DND-41 (cell line): ENCODE measurements at regions not wholly inside any gene's neighbourhood (a gene's known extent, or its start where the extent isn't known, plus 50 kb on each side); places are given as distances from the start of the nearest gene placed in this dataset.

Source experiments
- ATAC-seq: fragments of 200-7000 bp; cut with Tn5 transposase; 3 replicates; pipeline ENCODE4 v1.9.1; 2021; ENCODE audit warnings: low read depth; ENCODE audit not compliant: insufficient read depth
- DNase-seq: peaks from one replicate; pipeline ENCODE4 v3.0.0-alpha.2; 2020
- H2AFZ ChIP-seq: 2 replicates; pipeline ENCODE4 v1.6.0; 2012; ENCODE audit warnings: low read depth, low read length
- H3K27ac ChIP-seq: 2 replicates; pipeline ENCODE4 v1.5.1; 2012; ENCODE audit warnings: low read length, inconsistent platforms
- H3K27me3 ChIP-seq: fragments of 200-600 bp; sonication (generic); 2 replicates; pipeline ENCODE4 v1.6.0; 2012; ENCODE audit warnings: low read length, mild to moderate bottlenecking, inconsistent platforms; ENCODE audit not compliant: insufficient read depth, poor library complexity
- H3K36me3 ChIP-seq: 2 replicates; pipeline ENCODE4 v1.5.1; 2012; ENCODE audit warnings: low read length, inconsistent platforms; ENCODE audit not compliant: insufficient read depth
- H3K4me1 ChIP-seq: 2 replicates; pipeline ENCODE4 v1.5.1; 2012; ENCODE audit warnings: mild to moderate bottlenecking, low read length; ENCODE audit not compliant: insufficient read depth
- H3K4me2 ChIP-seq: 2 replicates; pipeline ENCODE4 v1.6.0; 2012; ENCODE audit warnings: mild to moderate bottlenecking, moderate library complexity, low read length, inconsistent platforms; ENCODE audit not compliant: insufficient read depth
- H3K4me3 ChIP-seq, 2 experiments: fragments of 200-600 bp in 1 of 2; shearing (Covaris generic) in 1 of 2; 2 replicates each; pipeline ENCODE4 v1.5.1; 2012 to 2016; ENCODE audit warnings: inconsistent platforms in 2 of 2, low read length in 2 of 2, mild to moderate bottlenecking in 2 of 2, low read depth in 1 of 2, moderate library complexity in 1 of 2
- H3K79me2 ChIP-seq: 2 replicates; pipeline ENCODE4 v1.6.0; 2012; ENCODE audit warnings: low read length, inconsistent platforms; ENCODE audit not compliant: insufficient read depth
- H3K9ac ChIP-seq: 2 replicates; pipeline ENCODE4 v1.6.0; 2012; ENCODE audit warnings: low read depth, mild to moderate bottlenecking, inconsistent platforms, low read length, moderate library complexity
- H3K9me3 ChIP-seq: 2 replicates; pipeline ENCODE4 v1.5.1; 2012; ENCODE audit warnings: low read length, moderate library complexity, mild to moderate bottlenecking, inconsistent platforms; ENCODE audit not compliant: insufficient read depth, severe bottlenecking
- H4K20me1 ChIP-seq: 2 replicates; pipeline ENCODE4 v1.6.0; 2012; ENCODE audit warnings: low read length; ENCODE audit not compliant: insufficient read depth
- EZH2 ChIP-seq: IDR thresholded peaks from 3 replicates; pipeline ENCODE4 v1.6.1; 2012; ENCODE audit warnings: borderline replicate concordance, low read depth, mild to moderate bottlenecking, moderate library complexity, low read length, inconsistent platforms; ENCODE audit not compliant: severe bottlenecking
- TF ChIP-seq, protein P1 (sequence below): IDR thresholded peaks from 2 replicates; pipeline ENCODE4 v1.5.1; 2012; ENCODE audit warnings: borderline replicate concordance, low read length, moderate library complexity, mild to moderate bottlenecking; ENCODE audit not compliant: poor library complexity, severe bottlenecking; ENCODE audit errors: extremely low read depth

DNA sequence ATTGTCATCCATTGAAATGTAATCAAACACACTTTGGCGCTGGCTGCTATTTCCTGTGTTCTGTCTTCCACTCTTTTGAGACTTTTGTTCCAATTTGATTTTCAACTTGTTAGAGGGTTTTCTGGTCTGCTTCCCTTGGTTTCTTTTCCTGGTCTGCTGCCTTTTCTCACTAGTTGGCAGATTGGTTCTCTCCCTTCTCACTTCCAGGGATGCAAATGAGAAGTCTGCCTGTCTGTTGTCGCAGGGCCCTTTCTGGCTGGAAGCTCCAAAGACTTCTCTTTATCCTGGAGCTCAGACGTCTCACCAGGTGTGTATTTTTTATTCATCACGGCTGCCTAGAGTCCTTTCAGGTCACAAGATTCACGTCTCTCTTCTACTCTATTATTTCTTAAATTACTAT, 84.0 kb downstream of the RPS6KA4 start:
- no peak for DNase-seq
- H2AFZ ChIP-seq: no peak overlapping the region
- H3K9me3 ChIP-seq: no peaks in the 10 kb centered on the region
- H3K4me1 ChIP-seq: no peaks in the 10 kb centered on the region
- no peak for ATAC-seq
- no peak overlapping the region for H3K4me2 ChIP-seq
- no peak overlapping the region for H3K4me3 ChIP-seq
- H3K36me3 ChIP-seq: no peaks in the 10 kb centered on the region
- H4K20me1 ChIP-seq: no peaks in the 10 kb centered on the region
- no peaks in the 10 kb centered on the region for H3K79me2 ChIP-seq
- H3K27me3 ChIP-seq: no peaks in the 10 kb centered on the region
- TF ChIP-seq, protein P1, sequence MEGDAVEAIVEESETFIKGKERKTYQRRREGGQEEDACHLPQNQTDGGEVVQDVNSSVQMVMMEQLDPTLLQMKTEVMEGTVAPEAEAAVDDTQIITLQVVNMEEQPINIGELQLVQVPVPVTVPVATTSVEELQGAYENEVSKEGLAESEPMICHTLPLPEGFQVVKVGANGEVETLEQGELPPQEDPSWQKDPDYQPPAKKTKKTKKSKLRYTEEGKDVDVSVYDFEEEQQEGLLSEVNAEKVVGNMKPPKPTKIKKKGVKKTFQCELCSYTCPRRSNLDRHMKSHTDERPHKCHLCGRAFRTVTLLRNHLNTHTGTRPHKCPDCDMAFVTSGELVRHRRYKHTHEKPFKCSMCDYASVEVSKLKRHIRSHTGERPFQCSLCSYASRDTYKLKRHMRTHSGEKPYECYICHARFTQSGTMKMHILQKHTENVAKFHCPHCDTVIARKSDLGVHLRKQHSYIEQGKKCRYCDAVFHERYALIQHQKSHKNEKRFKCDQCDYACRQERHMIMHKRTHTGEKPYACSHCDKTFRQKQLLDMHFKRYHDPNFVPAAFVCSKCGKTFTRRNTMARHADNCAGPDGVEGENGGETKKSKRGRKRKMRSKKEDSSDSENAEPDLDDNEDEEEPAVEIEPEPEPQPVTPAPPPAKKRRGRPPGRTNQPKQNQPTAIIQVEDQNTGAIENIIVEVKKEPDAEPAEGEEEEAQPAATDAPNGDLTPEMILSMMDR: no peak
- TF ChIP-seq EZH2: no peak
- no peak overlapping the region for H3K27ac ChIP-seq
- H3K9ac ChIP-seq: no peak overlapping the region

DNA sequence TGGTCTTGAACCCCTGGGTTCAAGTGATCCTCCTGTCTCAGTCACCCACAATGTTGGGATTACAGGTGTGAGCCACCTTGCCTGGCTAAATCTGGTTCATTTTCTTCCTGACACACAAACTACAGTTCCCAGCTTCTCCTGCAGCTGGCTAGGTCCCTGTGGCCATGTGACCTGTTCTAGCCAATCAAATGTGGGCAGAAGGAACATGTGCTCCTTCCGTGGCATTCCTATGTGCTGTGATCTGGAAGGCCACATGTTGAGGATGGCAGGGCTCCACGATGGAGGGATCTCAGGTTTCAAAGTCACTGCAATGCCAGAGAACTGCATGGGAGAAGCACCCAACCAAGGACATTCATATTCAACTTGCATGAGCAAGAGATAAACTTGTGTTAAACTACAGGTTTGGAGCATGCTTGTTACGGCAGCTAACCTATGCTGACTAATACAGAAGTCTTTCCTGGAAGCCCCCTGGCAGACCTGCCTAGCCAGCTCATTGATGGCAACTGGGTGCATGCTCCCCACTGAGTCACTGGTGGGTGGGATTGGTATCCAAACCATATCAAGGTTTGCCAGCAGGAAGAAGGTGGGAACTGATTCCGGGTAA, 86.0 kb downstream of the RPS6KA4 start:
- no peak overlapping the region for H3K4me3 ChIP-seq
- no peak overlapping the region for H3K4me2 ChIP-seq
- H4K20me1 ChIP-seq: 0 out of 2 replicates have a peak, but pooled peaks cover 3% of the 10 kb centered on the region
- H3K4me1 ChIP-seq: peaks cover 7% of the 10 kb centered on the region
- no peak overlapping the region for H3K9ac ChIP-seq
- H2AFZ ChIP-seq: no peak overlapping the region
- no peak overlapping the region for H3K27ac ChIP-seq
- TF ChIP-seq EZH2: no peak
- TF ChIP-seq, protein P1: no peak
- no peaks in the 10 kb centered on the region for H3K9me3 ChIP-seq
- no peaks in the 10 kb centered on the region for H3K36me3 ChIP-seq
- no peak for ATAC-seq
- no peak for DNase-seq
- H3K27me3 ChIP-seq: no peaks in the 10 kb centered on the region
- H3K79me2 ChIP-seq: no peaks in the 10 kb centered on the region

DNA sequence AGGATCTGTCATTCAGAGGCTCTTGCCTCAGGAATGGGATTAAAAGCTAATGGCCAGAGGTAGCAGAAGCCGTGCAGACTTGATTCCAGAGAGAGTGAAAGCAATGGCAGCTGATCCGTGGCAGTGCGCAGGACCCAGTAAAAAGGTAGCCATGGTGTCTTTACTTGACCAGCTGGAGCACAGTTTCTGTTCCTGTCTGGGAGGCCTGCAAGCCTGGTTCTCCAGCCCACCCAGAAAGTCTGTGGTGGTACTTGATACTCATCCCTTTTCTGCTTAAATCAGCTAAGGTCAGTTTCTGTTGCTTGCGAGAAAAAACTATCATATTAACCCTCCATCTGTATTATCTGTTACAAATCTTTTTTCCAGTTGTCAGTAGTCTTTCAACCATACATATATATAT, 86.7 kb downstream of the RPS6KA4 start:
- Histone ChIP-seq H3K9me3 (no peaks in the 10 kb centered on the region), H3K36me3 (no peaks in the 10 kb centered on the region), H3K27me3 (no peaks in the 10 kb centered on the region), H2AFZ (no peak overlapping the region), H3K79me2 (no peaks in the 10 kb centered on the region), H3K9ac (no peak overlapping the region), H3K27ac (no peak overlapping the region), H3K4me1 (peaks cover 7% of the 10 kb centered on the region), H4K20me1 (0 out of 2 replicates have a peak, but pooled peaks cover 3% of the 10 kb centered on the region), H3K4me2 (no peak overlapping the region), H3K4me3 (no peak overlapping the region)
- ATAC-seq (no peak), DNase-seq (no peak)
- TF ChIP-seq, protein P1: no peak
- TF ChIP-seq EZH2: no peak
